Thyroid gland (tissue), 4 donors: ENCODE measurements at regions not wholly inside any gene's neighbourhood (a gene's known extent, or its start where the extent isn't known, plus 50 kb on each side); places are given as distances from the start of the nearest gene placed in this dataset.

Experiments used
- CTCF ChIP-seq, 6 experiments: fragments of 200-600 bp in 3 of 6; fragments of 450-650 bp in 3 of 6; sonication (generic) in 3 of 6; IDR thresholded peaks; one replicate each; pipeline ENCODE4 v1.5.1; 2016 to 2019; ENCODE audit warnings: antibody characterized with exemption in 6 of 6, mild to moderate bottlenecking in 2 of 6, inconsistent platforms in 1 of 6, moderate library complexity in 1 of 6
- POLR2A ChIP-seq, 2 donors: fragments of 450-650 bp; IDR thresholded peaks; one replicate each; pipeline ENCODE4 v1.6.1; 2017; ENCODE audit warnings: antibody characterized with exemption in 2 of 2, mild to moderate bottlenecking in 2 of 2, moderate library complexity in 1 of 2

- TF ChIP-seq POLR2A (IDR thresholded peaks at IDR 0.05) (no peak), CTCF (IDR thresholded peaks at IDR 0.05) (no peak)
Observed at GRCh38 chr3:193852901-193853300, 259.9 kb downstream of the OPA1 start.
